Parathyroid adenoma (tissue), 2 donors: ENCODE measurements at regions not wholly inside any gene's neighbourhood (a gene's known extent, or its start where the extent isn't known, plus 50 kb on each side); places are given as distances from the start of the nearest gene placed in this dataset.

Experiments
- H2AFZ ChIP-seq: fragments of 300-600 bp; sonication (generic); one replicate; pipeline ENCODE4 v1.7.0; 2017; ENCODE audit warnings: antibody characterized with exemption, mild to moderate bottlenecking
- H3K27ac ChIP-seq: fragments of 300-600 bp; sonication (generic); one replicate; pipeline ENCODE4 v1.7.0; 2017
- H3K27me3 ChIP-seq: fragments of 300-600 bp; sonication (generic); one replicate; pipeline ENCODE4 v1.7.0; 2017; ENCODE audit warnings: low read length; ENCODE audit not compliant: control insufficient read depth, insufficient read depth
- H3K36me3 ChIP-seq: fragments of 300-600 bp; sonication (generic); one replicate; pipeline ENCODE4 v1.7.0; 2017; ENCODE audit warnings: low read length; ENCODE audit not compliant: control insufficient read depth, insufficient read depth
- H3K4me1 ChIP-seq: fragments of 300-600 bp; sonication (generic); one replicate; pipeline ENCODE4 v1.7.0; 2017; ENCODE audit warnings: control low read depth
- H3K4me2 ChIP-seq: fragments of 300-600 bp; sonication (generic); one replicate; pipeline ENCODE4 v1.7.0; 2017; ENCODE audit warnings: low read length
- H3K4me3 ChIP-seq: fragments of 300-600 bp; sonication (generic); one replicate; pipeline ENCODE4 v1.7.0; 2017; ENCODE audit warnings: low read depth, low read length
- H3K79me2 ChIP-seq: fragments of 300-600 bp; sonication (generic); one replicate; pipeline ENCODE4 v1.7.0; 2017; ENCODE audit warnings: control low read depth
- H3K9ac ChIP-seq: fragments of 300-600 bp; sonication (generic); one replicate; pipeline ENCODE4 v1.7.0; 2017; ENCODE audit warnings: mild to moderate bottlenecking
- H3K9me3 ChIP-seq: fragments of 300-600 bp; sonication (generic); one replicate; pipeline ENCODE4 v1.7.0; 2017; ENCODE audit warnings: low read length; ENCODE audit not compliant: control insufficient read depth
- CTCF ChIP-seq: fragments of 300-600 bp; sonication (generic); IDR thresholded peaks from one replicate; pipeline ENCODE4 v1.7.0; 2017; ENCODE audit warnings: antibody characterized with exemption, mild to moderate bottlenecking
- donor health status: primary hyperparathyroidism.

GRCh38 chr5:165809914-165810313 lies 2304.5 kb downstream of the MAT2B start:
- H3K4me1 ChIP-seq = no peaks in the 10 kb centered on the region
- no peak for TF ChIP-seq CTCF
- no peak overlapping the region for H3K9ac ChIP-seq
- no peaks in the 10 kb centered on the region for H3K27me3 ChIP-seq
- no peak overlapping the region for H3K4me2 ChIP-seq
- H3K9me3 ChIP-seq = no peaks in the 10 kb centered on the region
- no peak overlapping the region for H3K4me3 ChIP-seq
- no peaks in the 10 kb centered on the region for H3K36me3 ChIP-seq
- no peak overlapping the region for H3K27ac ChIP-seq
- no peak overlapping the region for H2AFZ ChIP-seq
- no peaks in the 10 kb centered on the region for H3K79me2 ChIP-seq

GRCh38 chr5:165829504-165829903 lies 2324.1 kb downstream of the MAT2B start:
- Histone ChIP-seq H3K4me2 (no peak overlapping the region), H3K79me2 (no peaks in the 10 kb centered on the region), H2AFZ (no peak overlapping the region), H3K27ac (no peak overlapping the region), H3K9ac (no peak overlapping the region), H3K36me3 (no peaks in the 10 kb centered on the region), H3K9me3 (no peaks in the 10 kb centered on the region), H3K27me3 (no peaks in the 10 kb centered on the region), H3K4me3 (no peak overlapping the region), H3K4me1 (no peaks in the 10 kb centered on the region)
- no peak for TF ChIP-seq CTCF

GRCh38 chr5:165834891-165835290 lies 2329.5 kb downstream of the MAT2B start:
- no peaks in the 10 kb centered on the region for H3K27me3 ChIP-seq
- TF ChIP-seq CTCF = no peak
- H2AFZ ChIP-seq = no peak overlapping the region
- no peaks in the 10 kb centered on the region for H3K36me3 ChIP-seq
- H3K27ac ChIP-seq = no peak overlapping the region
- no peak overlapping the region for H3K4me3 ChIP-seq
- no peak overlapping the region for H3K9ac ChIP-seq
- no peaks in the 10 kb centered on the region for H3K79me2 ChIP-seq
- H3K4me1 ChIP-seq = no peaks in the 10 kb centered on the region
- H3K9me3 ChIP-seq = no peaks in the 10 kb centered on the region
- no peak overlapping the region for H3K4me2 ChIP-seq

GRCh38 chr5:165836046-165836445 lies 2330.6 kb downstream of the MAT2B start:
- Histone ChIP-seq H3K9ac (no peak overlapping the region), H3K4me1 (no peaks in the 10 kb centered on the region), H3K27ac (no peak overlapping the region), H3K27me3 (no peaks in the 10 kb centered on the region), H3K79me2 (no peaks in the 10 kb centered on the region), H3K36me3 (no peaks in the 10 kb centered on the region), H3K9me3 (no peaks in the 10 kb centered on the region), H3K4me3 (no peak overlapping the region), H3K4me2 (no peak overlapping the region), H2AFZ (no peak overlapping the region)
- TF ChIP-seq CTCF = no peak

- Histone ChIP-seq H3K9ac (no peak overlapping the region), H3K4me3 (no peak overlapping the region), H3K36me3 (no peaks in the 10 kb centered on the region), H3K79me2 (no peaks in the 10 kb centered on the region), H3K27ac (no peak overlapping the region), H3K9me3 (no peaks in the 10 kb centered on the region), H2AFZ (no peak overlapping the region), H3K4me2 (no peak overlapping the region), H3K27me3 (no peaks in the 10 kb centered on the region), H3K4me1 (no peaks in the 10 kb centered on the region)
- TF ChIP-seq CTCF = no peak
These were observed 2331.9 kb downstream of the MAT2B start for GRCh38 chr5:165837286-165837685.
